GM18907 (cell line): ENCODE measurements at regions not wholly inside any gene's neighbourhood (a gene's known extent, or its start where the extent isn't known, plus 50 kb on each side); places are given as distances from the start of the nearest gene placed in this dataset.

Source experiments
- ATAC-seq: cut with Tn5 transposase; IDR thresholded peaks from one replicate; pipeline ENCODE4 v1.9.1; 2021; ENCODE audit warnings: mild to moderate bottlenecking, moderate library complexity; ENCODE audit not compliant: unreplicated experiment

DNA sequence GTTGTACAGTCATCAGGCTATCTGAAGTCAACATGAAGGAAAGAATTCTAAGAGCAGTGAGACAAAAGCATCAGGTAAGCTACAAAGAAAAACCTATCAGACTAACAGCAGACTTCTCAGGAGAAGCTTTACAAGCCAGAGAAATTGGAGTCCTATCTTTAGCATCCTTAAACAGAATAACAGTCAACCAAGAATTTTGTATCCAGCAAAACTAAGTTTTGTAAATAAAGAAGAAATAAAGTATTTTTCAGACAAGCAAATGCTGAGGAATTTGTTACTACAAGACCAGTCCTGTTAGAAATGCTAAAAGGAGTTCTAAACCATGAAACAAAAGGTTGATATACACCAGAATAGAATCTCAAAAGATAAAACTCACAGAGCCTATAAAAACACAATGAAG is 501.2 kb downstream of the ZNF608 start:
- ATAC-seq, result no peak

DNA sequence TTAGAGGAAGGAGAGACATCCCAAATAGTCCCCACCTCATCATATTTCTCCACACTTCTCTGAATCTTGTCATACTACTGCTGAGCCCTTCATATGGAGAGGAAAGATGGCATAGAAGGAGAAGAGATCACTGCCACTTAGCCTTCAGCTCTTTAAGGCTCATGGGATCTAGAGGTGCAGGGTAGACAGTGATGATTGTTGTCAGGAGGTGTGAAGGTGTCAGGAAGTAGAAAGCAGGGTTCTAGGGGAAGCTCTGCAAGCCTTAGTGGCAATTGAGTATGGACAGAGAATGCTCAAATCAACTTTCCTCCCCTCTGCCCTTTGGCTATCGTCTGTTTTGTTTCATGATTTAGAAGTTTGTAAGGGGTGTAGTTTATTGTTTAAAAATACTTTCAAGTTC is 505.7 kb downstream of the ZNF608 start:
- no peak for ATAC-seq

DNA sequence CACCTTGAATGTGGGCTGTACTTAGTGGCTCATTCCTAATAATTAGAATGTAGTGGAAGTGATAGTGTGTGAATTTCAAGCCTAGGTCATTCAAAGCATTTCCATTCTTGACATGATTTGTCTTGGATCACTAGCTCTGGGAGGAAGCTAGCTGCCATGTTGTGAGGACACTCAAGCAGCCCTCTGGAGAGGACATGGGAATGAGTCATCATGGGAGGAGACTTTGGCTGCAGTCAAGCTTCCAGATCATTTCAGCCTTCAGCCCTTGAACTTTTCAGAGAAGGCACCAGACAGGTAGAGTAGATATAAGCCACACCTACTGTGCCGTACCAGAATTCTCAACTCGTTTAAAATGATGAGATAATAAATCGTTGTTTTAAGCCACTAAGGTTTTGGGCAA is 506.9 kb downstream of the ZNF608 start:
- no peak for ATAC-seq

DNA sequence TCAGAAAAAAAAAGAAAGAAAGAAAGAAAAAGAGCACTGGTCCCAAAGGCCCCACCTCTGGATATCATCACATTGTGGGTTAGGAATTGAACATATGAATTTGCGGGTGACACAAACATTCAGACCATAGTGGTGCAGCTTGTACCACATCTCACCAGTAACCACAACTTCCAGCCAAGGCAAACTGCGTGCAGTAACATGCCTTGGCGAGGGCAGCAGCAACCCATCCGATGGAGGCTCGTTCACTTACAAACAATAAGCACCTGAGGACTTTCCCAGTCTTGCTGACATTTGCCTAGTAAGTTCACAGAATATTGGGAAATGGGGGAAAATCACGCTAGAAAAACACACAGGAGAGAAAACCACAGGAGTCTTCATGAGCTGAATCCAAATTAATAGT is 508.1 kb downstream of the ZNF608 start:
- no peak for ATAC-seq

DNA sequence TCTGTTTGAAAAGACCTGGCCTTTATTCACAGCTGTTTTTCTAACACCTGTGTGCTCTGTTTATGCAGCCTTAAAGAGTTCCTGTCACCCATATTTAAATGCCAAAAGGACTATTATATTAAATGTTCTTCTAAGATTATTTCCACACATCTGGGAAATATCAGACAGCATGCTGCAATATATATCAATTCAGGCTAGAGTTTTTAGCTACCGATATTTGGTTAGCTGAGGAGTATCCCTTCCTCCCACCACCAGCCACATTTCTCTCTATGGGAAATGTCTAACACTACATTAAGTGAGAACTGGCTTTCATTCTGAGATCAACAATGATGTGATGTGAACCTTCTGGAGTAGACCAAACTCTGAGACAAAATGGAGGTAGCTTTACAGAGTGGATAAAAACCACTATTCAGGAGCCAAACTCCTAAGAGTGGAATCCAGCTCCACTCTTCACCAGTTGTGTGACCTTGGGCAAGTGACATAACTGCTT is 509.2 kb downstream of the ZNF608 start:
- ATAC-seq, result no peak

GRCh38 chr5:124236361-124237205 is 509.9 kb downstream of the ZNF608 start:
- ATAC-seq, result no peak

DNA sequence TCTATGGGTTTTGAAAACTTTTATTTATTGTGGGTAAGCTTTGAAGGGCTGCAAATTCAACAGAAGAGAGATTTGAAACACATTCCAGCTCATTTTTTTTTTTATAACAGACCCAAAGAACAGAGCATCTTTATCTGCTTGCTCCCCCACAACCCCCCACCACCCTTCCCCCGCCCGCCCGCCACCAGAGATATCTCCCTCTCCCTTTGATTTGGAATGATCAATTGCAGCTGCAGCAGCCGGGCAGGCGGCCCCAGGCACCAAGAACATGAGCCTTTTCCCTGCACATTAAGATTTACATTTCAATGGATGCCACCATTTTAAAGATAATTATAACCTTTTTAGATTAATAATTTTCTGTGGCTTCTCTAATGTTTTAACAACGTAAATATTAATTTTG is 510.9 kb downstream of the ZNF608 start:
- no peak for ATAC-seq

GRCh38 chr5:124234770-124235562 is 511.5 kb downstream of the ZNF608 start:
- no peak for ATAC-seq

DNA sequence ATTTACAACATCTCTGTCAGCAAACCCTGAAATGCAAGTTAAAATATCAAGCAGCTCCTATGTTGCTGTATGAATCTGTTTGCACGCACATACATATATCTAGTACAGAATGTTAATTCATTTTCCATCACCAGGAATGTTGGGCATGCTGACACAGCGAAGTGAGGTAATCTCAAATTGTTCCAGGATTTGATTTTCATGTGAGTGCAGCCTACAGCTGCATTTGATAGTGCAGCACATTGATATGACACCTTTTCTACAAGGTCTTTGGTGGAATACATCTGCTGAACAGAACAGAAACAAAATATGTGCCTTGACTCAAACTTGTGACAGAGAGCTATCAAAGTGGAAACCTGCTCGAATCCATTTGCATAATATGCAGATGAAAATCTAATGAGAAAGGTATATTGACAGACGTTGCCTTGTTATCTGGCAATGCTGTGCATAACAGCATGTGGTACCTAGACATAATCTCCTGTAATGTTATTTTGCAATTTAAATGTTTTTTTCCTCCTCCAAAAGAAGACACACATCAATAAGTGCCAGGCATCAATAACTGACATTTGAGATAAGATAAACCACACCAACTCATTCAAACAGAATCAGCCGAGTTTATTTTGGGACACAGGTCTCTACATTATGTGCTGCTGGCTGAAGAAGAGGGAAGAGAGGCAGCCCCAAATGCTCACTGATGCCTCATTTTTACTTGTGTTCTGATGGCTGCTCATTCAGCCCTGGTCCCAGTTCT is 512.2 kb downstream of the ZNF608 start:
- ATAC-seq, result no peak

GRCh38 chr5:124232515-124232914 is 513.9 kb downstream of the ZNF608 start:
- no peak for ATAC-seq

DNA sequence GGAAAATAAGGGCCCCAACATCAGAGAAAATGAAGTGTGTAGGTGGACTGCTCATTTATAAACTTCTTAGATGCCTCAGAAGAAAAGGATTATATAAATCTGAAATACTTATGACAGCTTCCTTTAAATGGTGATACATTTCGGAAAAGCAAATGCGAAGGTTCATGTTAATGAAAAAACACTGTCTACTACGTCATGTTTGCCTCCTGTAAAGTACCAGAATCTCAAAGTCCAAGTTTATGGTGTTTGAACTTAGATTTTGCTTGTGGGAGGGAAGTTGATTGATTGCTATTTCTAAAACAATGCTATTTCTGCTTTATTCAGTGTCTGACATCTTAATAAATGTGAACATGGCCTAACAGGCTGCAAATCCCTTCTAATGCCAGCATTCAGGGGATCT is 514.6 kb downstream of the ZNF608 start:
- no peak for ATAC-seq

DNA sequence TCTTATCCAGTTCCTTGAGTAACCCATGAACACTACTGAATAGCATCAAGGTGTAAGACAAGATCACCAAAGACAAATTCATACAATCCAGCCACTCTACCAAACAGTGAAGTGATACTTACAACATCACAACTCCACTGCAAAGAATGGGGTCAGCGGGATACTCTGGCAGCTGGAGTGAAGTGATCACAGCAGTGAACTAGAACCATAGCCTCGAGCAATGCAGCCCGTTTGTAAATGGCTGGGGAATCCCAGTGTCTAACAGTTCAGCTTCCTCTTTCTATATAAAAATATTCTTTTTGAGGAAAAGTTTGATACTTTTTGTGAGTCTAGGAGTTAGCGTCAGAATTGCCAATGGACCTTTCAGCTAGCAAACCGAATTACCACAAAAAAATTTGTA is 515.2 kb downstream of the ZNF608 start:
- ATAC-seq, result no peak

DNA sequence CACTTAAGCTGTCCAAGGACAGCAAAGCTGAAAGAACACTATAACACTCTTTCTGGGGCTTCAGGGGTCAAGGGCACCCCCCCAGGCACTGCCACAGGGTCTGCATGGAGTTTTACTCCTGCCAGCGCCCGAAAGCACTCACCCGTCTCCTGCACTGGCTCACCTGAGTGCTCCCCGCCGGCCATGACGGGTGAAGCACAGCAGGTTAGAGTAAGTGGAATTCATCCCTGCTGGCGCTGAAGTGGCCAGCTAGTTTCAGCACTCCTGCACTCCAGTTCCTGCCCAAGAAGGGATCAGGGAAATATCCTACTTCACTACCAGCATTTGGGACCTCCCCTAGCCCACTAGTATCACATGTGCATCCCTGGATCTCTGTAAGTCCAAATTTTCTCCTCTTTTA is 516.0 kb downstream of the ZNF608 start:
- ATAC-seq, result no peak

DNA sequence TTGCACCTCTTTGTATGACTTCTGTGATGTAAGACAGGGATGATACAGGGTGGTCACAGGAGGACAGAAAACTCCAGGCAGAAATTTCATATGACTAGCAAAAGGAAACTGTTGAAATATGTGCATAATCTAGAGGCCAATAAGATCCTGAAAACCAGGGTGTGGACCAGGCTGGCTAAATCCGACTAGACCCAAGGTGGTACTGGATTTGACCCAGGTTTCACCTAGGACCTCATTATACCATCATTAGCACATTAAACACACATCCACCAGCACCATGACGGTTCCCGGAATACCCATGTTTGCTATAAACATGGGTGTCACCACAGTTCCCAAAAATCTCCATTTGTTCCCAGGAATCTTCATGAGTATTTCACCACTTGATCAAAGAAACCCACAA is 517.1 kb downstream of the ZNF608 start:
- no peak for ATAC-seq

DNA sequence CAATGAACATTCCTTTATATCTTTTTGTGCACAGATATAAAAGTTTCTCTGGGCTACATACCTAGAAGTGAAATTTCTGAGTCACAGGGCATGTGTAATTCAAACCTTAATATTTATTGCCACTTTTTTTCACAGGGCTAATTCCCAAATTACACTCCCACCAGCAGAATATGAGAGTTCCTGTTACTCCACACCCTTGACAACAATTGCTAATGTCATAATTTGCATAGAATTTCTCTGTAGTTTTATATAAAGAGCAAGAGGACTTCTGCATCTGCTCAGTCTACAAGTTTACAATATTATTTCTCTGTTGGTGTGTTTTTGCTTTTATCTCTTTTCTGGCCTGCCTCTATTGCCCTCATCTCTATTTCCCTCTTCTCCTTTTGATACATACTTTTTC is 518.5 kb downstream of the ZNF608 start:
- no peak for ATAC-seq

DNA sequence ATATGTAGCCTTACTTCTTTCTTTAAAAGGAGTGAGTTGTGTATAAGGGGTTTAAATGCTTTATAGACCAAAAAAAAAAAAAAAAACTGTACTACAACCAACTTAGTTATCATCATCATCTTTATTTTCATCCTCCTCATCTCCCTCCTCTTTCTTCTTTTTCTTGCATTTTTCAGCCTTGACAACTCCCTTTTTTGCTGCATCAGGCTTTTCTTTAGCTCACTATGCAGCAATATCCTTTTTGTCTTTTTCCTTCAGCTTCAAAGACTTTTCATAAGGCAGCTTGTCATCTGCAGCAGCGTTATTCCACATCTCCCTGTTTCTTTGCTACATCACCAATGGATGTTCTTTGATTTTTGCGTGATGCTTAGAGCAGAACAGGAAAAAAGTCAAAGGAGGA is 526.0 kb downstream of the ZNF608 start:
- ATAC-seq, result no peak

DNA sequence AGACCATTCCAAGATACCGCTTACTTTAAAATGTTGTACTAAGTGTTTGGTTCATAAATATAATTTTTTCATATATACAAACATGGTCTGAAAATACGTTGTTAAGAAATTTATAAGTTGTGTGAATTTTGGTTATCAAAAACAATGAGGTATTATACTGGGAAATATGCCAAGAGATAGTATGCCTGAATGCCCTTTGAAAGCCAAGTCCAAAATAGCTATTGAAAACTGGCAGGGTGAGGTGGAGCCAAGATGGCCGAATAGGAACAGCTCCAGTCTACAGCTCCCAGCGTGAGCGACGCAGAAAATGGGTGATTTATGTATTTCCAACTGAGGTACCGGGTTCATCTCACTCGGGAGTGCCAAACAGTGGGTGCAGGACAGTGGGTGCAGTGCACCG is 533.5 kb downstream of the ZNF608 start:
- no peak for ATAC-seq

GRCh38 chr5:124210111-124210910 is 536.1 kb downstream of the ZNF608 start:
- ATAC-seq, result peak; percentile 65

DNA sequence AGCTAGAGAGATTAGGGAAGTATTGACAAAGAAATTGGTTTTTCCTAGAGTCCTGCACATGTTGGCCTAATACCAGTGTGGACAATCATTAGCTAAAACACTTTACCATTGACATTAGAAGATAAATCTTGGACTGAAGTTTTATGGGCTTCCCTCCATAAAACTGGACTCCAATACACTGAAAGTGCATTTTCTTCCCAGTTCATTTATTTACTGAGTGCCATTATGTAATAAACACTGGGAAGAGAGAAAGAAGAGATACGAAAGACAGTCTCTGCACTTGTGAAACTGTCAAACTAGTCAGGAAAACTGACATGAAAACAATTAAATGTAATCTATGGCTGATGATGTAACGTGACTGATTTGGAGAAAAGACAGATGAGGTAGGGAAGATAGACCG is 539.3 kb downstream of the ZNF608 start:
- ATAC-seq, result no peak

DNA sequence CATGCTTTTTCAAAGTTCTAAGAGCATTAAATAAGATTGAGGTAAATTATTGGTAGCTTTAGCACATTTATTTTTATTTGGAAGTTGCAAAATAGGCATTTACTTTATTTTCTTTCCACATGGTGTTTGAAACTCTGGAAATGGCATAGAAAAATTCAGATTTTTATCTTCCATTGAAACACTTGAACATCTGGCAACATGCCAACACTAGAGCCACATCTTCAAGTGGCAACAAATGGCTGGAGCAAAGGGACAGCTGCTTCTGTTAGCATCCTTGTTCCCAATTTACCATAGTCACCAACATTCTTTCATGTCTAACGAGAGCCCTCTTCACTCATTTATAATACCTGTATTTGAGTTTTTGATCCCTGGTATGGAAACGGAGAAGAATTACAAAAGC is 539.9 kb downstream of the ZNF608 start:
- no peak for ATAC-seq

DNA sequence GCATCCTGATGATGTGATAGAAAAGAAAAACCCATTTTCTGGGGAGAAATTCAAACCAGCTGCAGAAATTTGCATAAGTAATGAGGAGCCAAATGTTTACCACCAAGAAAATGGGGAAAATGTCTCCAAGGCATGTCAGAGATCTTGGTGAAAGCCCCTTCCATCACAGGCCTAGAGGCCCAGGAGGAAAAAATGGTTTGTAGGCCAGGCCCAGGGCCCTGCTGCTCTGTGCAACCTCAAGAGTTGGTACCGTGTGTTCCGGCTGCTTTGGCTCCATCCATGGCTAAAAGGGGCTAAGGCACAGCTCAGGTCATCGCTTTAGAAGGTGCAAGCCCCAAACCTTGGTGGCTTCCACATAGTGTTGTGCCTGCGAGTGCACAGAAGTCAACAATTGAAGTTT is 543.1 kb downstream of the ZNF608 start:
- no peak for ATAC-seq
